HCT116 (cell line): ENCODE measurements at regions not wholly inside any gene's neighbourhood (a gene's known extent, or its start where the extent isn't known, plus 50 kb on each side); places are given as distances from the start of the nearest gene placed in this dataset.
"Not testable (repeated sequence)": the region's sequence is repeated elsewhere in the genome, so short reads cannot be mapped to it uniquely, and the experiment has no call there.

Experiments
- CEBPB ChIP-seq: IDR thresholded peaks from 2 replicates; pipeline ENCODE4 v1.6.1; 2012; ENCODE audit warnings: low read depth
- EZH2 ChIP-seq: fragments of 200-600 bp; sonication (generic); IDR thresholded peaks from 2 replicates; pipeline ENCODE4 v1.6.1; 2017; ENCODE audit warnings: antibody characterized with exemption, mixed run types
- TF ChIP-seq, protein P1 (sequence below), 3 experiments: fragments of 200-600 bp in 1 of 3; sonication (generic) in 1 of 3; IDR thresholded peaks in 2 of 3; conservative IDR thresholded peaks in 1 of 3; 2 replicates each; pipeline ENCODE4 v1.5.1; 2012 to 2017; ENCODE audit warnings: low read depth in 2 of 3, low read length in 2 of 3, antibody characterized with exemption in 1 of 3, borderline replicate concordance in 1 of 3, control low read depth in 1 of 3, mild to moderate bottlenecking in 1 of 3, mixed read lengths in 1 of 3, mixed run types in 1 of 3, moderate library complexity in 1 of 3; ENCODE audit not compliant: insufficient read depth in 1 of 3

GRCh38 chr9:39018107-39018506 is 269.9 kb downstream of the CNTNAP3 start:
- not testable (repeated sequence) for TF ChIP-seq CEBPB, EZH2
- TF ChIP-seq, protein P1, sequence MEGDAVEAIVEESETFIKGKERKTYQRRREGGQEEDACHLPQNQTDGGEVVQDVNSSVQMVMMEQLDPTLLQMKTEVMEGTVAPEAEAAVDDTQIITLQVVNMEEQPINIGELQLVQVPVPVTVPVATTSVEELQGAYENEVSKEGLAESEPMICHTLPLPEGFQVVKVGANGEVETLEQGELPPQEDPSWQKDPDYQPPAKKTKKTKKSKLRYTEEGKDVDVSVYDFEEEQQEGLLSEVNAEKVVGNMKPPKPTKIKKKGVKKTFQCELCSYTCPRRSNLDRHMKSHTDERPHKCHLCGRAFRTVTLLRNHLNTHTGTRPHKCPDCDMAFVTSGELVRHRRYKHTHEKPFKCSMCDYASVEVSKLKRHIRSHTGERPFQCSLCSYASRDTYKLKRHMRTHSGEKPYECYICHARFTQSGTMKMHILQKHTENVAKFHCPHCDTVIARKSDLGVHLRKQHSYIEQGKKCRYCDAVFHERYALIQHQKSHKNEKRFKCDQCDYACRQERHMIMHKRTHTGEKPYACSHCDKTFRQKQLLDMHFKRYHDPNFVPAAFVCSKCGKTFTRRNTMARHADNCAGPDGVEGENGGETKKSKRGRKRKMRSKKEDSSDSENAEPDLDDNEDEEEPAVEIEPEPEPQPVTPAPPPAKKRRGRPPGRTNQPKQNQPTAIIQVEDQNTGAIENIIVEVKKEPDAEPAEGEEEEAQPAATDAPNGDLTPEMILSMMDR (IDR thresholded peaks at IDR 0.05 in 2 of 3, conservative IDR thresholded peaks at IDR 0.05 in 1 of 3; ENCODE audit: borderline replicate concordance in 1 of 3, insufficient read depth in 1 of 3, low read depth in 2 of 3, low read length in 2 of 3): not testable (repeated sequence)
